GM20000 (cell line): ENCODE measurements at regions not wholly inside any gene's neighbourhood (a gene's known extent, or its start where the extent isn't known, plus 50 kb on each side); places are given as distances from the start of the nearest gene placed in this dataset.

Experiments used
- DNase-seq: peaks from one replicate; pipeline ENCODE4 v3.0.0; 2012; ENCODE audit warnings: low spot score
- CTCF ChIP-seq: IDR thresholded peaks from 2 replicates; pipeline ENCODE4 v1.5.1; 2012; ENCODE audit warnings: mild to moderate bottlenecking, control low read depth; ENCODE audit errors: extremely low read depth, missing control alignments

- DNase-seq, result no peak
- TF ChIP-seq CTCF, result no peak
These were observed 123.5 kb upstream of the ZNF366 start for GRCh38 chr5:72630721-72631120.

DNA sequence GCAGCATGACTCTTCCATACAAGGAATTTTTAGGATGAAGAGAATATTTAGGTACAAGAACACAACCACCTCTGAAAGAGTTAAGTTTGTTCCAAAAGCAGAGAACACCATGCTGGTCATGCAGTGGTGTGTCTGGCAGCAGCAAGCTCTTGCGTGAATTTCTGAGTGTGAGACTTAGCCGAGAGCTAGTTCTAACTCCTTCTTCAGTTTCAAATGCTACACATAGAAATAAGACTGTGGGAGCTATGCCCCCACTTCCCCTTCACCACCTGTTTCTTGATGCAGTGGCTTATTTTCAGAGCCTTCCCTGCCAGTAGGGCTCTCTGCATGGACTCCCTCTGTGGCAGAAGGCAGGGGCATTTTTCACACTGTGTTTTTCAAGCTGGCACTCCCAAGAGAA is 122.9 kb upstream of the ZNF366 start:
- no peak for DNase-seq
- no peak for TF ChIP-seq CTCF

DNA sequence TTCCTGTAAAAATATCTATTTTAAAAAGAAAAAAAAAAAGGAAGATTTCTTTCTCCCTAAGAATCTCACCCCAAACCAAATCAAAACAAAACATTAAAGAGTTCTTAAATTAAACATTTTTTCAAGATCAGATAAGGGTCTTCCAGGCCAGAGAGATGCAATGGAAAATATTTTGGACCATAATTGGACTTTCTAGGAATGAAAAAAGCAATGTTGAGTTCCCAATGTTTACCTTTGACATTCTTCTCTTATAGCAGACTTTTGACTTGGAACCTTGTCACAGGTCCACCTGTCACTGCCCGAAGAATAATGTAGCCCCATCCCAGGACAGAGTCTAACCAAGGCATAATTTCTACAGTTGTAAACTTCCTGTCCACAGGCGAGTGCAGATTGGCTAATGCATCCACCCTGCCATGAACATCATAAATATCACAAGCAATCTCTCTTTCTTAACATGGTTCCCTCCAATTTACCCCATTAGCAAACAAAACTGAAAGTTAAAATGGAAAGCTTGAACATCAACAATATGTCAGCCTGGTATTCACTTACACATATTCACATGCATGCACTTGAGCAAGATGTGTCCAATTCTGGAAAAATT is 121.7 kb upstream of the ZNF366 start:
- no peak for TF ChIP-seq CTCF
- no peak for DNase-seq

DNA sequence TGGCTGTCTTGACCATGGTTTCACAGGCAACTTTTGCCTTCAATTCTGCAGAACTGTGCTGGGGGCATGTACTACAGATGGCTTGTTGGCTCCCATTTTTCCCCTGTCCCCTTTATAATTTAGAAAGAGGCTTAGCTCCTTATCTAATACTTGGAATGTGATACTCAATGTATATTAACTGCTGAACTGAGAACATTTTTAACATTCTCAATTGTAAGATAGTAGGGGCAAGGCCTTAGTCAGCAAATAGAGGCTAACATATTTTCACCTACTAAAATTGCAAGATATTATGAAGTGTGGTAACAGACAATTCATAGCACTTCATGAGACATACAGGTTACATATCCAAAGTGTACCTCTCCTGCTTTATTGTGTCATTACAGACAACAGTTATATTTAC is 118.1 kb upstream of the ZNF366 start:
- DNase-seq, result no peak
- TF ChIP-seq CTCF, result no peak

- TF ChIP-seq CTCF, result no peak
- DNase-seq, result no peak
These were observed 117.5 kb upstream of the ZNF366 start for GRCh38 chr5:72624641-72625236.

DNA sequence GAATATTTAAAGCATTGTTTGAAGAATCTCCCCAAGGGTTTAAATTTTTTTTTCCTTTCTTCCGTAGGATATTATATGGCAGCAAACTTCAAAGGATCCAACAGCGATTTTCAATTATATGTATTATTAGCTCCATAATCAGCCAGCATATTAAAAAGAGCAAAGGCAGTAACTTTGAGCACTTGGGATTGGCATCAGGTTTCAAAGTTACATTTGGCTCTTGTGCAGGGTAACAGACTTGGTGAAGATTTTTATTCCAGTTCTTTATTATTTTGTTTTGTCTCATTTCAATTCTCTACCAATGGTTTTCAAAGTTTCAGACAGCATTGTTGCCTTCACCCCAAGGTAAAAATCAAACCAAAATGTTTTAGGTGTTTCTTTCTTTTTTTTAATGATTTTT is 116.7 kb upstream of the ZNF366 start:
- DNase-seq, result no peak
- no peak for TF ChIP-seq CTCF

DNA sequence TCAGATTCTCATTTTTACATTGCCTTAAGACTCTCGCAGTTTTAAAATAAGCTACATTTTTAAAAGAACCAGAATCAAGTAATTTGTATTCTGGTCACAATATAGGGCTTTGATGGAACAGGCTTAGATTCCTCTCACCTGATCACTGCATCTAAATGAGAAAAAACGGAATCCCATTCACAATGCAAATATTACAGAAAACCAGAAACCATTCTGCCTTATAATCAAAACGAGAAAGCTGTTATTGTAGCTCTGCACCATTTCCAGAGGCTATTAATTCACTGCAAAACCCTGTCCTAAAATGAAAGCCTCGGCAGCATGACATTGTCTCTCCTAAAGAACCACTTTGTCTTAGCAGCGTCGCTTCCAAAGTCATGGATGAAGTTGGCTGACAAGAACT is 116.1 kb upstream of the ZNF366 start:
- DNase-seq, result no peak
- TF ChIP-seq CTCF, result no peak
